Suprapubic skin (tissue), 4 donors: ENCODE measurements at regions not wholly inside any gene's neighbourhood (a gene's known extent, or its start where the extent isn't known, plus 50 kb on each side); places are given as distances from the start of the nearest gene placed in this dataset.

Source experiments
- CTCF ChIP-seq, 2 donors: fragments of 200-600 bp in 1 of 2; fragments of 450-650 bp in 1 of 2; sonication (generic) in 1 of 2; IDR thresholded peaks; one replicate each; pipeline ENCODE4 v1.5.1; 2016 to 2019; ENCODE audit warnings: antibody characterized with exemption in 2 of 2, mild to moderate bottlenecking in 1 of 2, moderate library complexity in 1 of 2
- EP300 ChIP-seq: sonication (generic); formaldehyde crosslinking; IDR thresholded peaks from one replicate; pipeline ENCODE4 v1.6.1; 2017; ENCODE audit warnings: antibody characterized with exemption
- POLR2AphosphoS5 ChIP-seq, 3 donors: sonication (generic); formaldehyde crosslinking; IDR thresholded peaks; one replicate each; pipeline ENCODE4 v1.6.1; 2017; ENCODE audit warnings: antibody characterized with exemption in 3 of 3

GRCh38 chr5:155753943-155754581 is 572.9 kb upstream of the SGCD start:
- TF ChIP-seq CTCF (IDR thresholded peaks at IDR 0.05) (no peak), EP300 (no peak), POLR2AphosphoS5 (IDR thresholded peaks at IDR 0.05) (no peak)
